ENCODE measurements at regions not wholly inside any gene's neighbourhood (a gene's known extent, or its start where the extent isn't known, plus 50 kb on each side); places are given as distances from the start of the nearest gene placed in this dataset.

DNA sequence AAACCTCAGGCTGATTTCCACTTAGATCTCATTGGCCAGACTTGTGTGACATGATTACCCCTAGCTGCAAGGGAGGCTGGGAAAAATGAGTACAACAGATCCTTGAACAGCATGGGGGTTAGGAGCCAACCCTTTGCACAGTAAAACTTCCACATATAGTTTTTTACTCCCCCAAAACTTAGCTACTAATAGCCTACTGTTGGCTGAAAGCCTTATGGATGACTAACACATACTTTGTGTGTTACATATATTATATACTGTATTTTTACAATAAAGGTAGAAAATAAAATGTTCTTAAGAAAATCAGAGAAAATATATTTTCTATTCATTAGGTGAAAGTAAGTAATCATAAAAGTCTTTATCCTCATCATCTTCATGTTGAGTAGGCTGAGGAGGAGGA lies 217.4 kb downstream of the NMUR2 start:
- TF ChIP-seq EP300 (IDR thresholded peaks at IDR 0.05) (no peak), HDAC2 (IDR thresholded peaks at IDR 0.05) (no peak), SREBF2 (IDR thresholded peaks at IDR 0.05) (no peak), MYC (IDR thresholded peaks at IDR 0.05; ENCODE audit: borderline replicate concordance, low read length) (no peak), SMC3 (IDR thresholded peaks at IDR 0.05) (no peak), GATA3 (IDR thresholded peaks at IDR 0.05; ENCODE audit: borderline replicate concordance) (no peak), POLR2A (IDR thresholded peaks at IDR 0.05; ENCODE audit: low read length) (no peak), RNF2 (IDR thresholded peaks at IDR 0.05; ENCODE audit: borderline replicate concordance, low read depth) (no peak), NR3C1 (IDR thresholded peaks at IDR 0.05) (no peak), CEBPB (IDR thresholded peaks at IDR 0.05) (no peak)
- TF ChIP-seq, protein P1, sequence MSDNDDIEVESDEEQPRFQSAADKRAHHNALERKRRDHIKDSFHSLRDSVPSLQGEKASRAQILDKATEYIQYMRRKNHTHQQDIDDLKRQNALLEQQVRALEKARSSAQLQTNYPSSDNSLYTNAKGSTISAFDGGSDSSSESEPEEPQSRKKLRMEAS (IDR thresholded peaks at IDR 0.05): no peak
- TF ChIP-seq, protein P2, sequence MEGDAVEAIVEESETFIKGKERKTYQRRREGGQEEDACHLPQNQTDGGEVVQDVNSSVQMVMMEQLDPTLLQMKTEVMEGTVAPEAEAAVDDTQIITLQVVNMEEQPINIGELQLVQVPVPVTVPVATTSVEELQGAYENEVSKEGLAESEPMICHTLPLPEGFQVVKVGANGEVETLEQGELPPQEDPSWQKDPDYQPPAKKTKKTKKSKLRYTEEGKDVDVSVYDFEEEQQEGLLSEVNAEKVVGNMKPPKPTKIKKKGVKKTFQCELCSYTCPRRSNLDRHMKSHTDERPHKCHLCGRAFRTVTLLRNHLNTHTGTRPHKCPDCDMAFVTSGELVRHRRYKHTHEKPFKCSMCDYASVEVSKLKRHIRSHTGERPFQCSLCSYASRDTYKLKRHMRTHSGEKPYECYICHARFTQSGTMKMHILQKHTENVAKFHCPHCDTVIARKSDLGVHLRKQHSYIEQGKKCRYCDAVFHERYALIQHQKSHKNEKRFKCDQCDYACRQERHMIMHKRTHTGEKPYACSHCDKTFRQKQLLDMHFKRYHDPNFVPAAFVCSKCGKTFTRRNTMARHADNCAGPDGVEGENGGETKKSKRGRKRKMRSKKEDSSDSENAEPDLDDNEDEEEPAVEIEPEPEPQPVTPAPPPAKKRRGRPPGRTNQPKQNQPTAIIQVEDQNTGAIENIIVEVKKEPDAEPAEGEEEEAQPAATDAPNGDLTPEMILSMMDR (IDR thresholded peaks at IDR 0.05): no peak
- TF ChIP-seq, protein P3, sequence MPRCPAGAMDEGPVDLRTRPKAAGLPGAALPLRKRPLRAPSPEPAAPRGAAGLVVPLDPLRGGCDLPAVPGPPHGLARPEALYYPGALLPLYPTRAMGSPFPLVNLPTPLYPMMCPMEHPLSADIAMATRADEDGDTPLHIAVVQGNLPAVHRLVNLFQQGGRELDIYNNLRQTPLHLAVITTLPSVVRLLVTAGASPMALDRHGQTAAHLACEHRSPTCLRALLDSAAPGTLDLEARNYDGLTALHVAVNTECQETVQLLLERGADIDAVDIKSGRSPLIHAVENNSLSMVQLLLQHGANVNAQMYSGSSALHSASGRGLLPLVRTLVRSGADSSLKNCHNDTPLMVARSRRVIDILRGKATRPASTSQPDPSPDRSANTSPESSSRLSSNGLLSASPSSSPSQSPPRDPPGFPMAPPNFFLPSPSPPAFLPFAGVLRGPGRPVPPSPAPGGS (IDR thresholded peaks at IDR 0.05): no peak
